Loucy (cell line): ENCODE measurements at regions not wholly inside any gene's neighbourhood (a gene's known extent, or its start where the extent isn't known, plus 50 kb on each side); places are given as distances from the start of the nearest gene placed in this dataset.

Experiments
- CTCF ChIP-seq: fragments of 200-600 bp; sonication (generic); conservative IDR thresholded peaks from 2 replicates; pipeline ENCODE4 v1.5.1; 2014; ENCODE audit warnings: mild to moderate bottlenecking, antibody characterized with exemption, low read length
- EZH2phosphoT487 ChIP-seq: fragments of 200-600 bp; IDR thresholded peaks from 2 replicates; pipeline ENCODE4 v1.6.1; 2018; ENCODE audit warnings: antibody characterized with exemption, mild to moderate bottlenecking, moderate library complexity, borderline replicate concordance

GRCh38 chrX:125998432-125998831, 167.7 kb downstream of the DCAF12L2 start:
- TF ChIP-seq EZH2phosphoT487 (no peak), CTCF (peak; percentile 58)
